Stimulated activated CD4-positive, alpha-beta T cell treated with anti-CD3 and anti-CD28 coated beads, Interleukin-1b, Interleukin-23, amount 100 ng/mL, for 24 hours (primary cell): ENCODE measurements at regions not wholly inside any gene's neighbourhood (a gene's known extent, or its start where the extent isn't known, plus 50 kb on each side); places are given as distances from the start of the nearest gene placed in this dataset.
A peak's percentile ranks its signal among the peaks of the same experiment; 100 is the strongest.

ENCODE experiments used
- DNase-seq, 4 experiments: peaks; one replicate each; pipeline ENCODE4 v3.0.0-alpha.2; 2020; ENCODE audit warnings: low read depth in 4 of 4, low spot score in 1 of 4

DNA sequence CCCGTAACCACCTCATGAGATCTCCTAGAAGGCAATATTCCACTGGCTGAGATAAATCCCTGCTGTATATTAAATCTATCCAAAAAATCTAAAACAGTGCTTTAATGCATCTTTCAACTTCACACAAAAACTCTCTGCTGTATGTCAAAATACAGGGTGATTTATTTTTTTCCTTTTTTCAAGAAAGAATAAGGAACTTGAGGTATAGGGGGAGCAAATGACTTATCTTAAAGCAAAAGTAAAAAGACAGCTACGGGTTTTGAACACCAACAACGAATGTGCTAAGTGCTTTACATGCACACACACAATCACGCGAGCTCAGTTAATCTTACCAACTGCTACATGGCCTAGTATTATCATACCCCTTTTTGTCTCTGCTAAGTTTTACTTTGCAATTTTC lies 168.9 kb upstream of the PHF14 start:
- no peak for DNase-seq

DNA sequence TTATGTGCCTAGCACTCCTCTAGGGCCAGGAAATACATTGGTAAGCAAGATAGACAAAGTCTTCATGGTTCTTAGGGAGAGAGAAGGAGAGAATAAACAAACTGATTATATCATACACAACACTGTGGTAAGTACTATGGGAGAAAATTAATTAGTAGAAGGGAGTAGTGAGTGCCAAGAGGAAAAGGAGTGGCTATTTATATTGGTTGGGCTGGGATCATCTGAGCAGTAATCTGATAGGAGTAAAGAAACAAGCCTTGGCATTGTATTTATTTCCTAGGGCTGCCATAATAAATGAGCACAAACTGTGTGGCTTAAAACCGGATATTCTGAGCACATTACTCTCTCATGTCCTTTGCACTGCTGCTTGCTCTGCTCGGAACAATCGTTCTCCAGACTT lies 158.1 kb upstream of the PHF14 start:
- no peak for DNase-seq

DNA sequence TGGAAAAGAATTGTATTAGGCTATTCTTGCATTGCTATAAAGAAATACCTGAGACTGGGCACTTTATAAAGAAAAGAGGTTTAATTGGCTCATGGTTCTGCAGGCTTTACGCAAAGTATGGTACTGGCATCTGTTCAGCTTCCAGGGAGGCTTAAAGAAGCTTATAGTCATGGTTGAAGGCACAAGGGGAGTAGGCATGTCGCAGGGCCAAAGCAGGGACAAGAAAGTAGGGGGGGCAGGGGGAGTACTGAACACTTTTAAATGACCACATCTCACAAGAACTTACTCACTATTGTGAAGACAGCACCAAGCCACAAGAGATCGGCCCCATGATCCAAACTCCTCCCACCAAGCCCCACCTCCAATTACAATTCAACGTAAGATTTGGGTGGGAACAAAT lies 152.5 kb upstream of the PHF14 start:
- no peak for DNase-seq

DNA sequence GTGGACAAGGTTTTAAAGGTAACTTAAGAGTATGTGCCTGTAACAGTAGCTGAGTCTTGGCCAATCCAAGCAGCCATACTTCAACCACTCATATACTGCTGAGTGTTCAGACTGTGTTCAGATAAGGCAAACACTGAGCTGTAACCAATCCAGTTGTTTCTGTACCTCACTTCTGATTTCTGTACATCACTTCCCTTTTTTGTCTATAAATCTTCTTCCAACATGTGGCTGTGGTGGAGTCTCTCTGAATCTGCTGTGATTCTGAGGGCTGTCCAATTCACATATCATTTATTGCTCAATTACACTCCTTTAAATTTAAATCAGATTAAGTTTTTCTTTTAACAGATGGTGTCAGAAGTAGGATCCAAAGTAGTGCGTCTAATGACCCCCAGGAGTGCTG lies 149.5 kb upstream of the PHF14 start:
- no peak for DNase-seq

DNA sequence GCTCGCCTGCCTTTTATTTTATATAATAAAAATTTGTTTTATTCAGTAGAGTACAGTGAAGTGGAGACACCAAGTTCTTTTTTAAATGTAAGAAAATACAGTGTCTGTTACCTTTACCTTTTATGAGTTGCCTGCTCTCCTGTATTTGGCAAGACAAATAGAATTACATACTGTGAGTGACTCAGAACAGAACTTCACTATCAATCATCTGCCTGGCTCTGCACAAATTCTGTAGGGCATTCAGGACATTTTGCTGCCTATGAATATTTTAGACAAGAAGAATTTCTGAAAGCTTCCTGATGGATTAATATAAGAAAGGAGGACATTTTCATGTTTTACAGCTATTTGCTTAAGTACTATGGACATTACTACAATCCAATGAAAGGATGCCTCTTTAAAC lies 135.4 kb upstream of the PHF14 start:
- DNase-seq: no peak

DNA sequence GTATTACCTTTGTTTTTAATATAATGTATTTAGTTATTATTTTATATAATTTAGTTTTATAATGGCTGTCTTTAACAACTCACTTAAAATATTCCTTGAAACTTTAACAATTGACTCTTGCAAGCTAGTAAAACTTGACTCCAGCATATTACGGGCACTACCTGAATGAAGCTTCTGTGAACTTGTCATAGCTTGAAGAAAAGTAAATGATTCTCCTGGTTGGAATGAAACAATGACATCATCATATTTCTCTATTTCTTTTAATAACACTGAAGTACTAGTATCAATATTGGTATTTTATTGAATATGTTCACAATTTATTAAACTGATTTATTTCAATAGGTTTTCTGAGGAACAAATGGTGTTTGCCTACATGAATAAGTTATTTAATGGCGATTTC lies 128.4 kb upstream of the PHF14 start:
- DNase-seq: no peak

DNA sequence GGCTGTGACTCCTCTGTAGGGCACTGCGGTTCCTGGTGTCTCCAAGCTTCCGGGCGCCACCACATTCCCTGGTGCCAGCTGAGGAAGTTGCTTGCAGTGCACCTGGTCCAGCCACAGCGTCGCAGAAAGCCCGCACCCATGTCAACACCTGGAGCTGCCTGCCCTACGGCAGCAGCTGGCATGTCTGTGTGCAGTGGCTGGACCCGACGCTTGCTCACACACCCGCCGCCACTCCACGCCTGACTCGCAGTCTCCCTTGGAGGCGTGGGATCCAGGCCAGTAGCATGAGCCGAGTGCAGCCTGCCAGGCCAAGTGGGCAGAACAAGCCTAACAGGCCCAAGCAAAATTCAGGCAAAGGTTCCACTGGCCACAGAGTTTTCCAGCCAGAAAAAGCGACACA lies 118.1 kb upstream of the PHF14 start:
- DNase-seq: no peak

DNA sequence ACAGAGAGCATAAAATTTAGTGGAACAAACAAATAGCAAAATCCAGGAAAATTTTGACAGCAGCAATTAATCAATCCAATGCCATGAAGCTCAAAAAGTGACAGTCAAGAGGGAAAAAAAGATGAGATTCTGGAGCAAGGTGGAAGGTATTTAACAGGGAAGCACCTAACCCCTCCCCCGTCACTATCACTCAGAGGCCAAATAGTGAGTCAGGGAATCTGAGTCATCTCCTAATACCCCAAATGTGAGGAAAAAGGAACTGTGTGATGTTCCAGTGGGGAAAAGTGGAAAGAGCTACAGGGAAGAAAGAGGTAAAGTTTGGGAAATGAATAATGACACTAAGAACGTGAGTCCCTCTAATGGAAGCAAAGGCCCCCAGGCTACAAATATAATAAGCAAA lies 113.2 kb upstream of the PHF14 start:
- no peak for DNase-seq

DNA sequence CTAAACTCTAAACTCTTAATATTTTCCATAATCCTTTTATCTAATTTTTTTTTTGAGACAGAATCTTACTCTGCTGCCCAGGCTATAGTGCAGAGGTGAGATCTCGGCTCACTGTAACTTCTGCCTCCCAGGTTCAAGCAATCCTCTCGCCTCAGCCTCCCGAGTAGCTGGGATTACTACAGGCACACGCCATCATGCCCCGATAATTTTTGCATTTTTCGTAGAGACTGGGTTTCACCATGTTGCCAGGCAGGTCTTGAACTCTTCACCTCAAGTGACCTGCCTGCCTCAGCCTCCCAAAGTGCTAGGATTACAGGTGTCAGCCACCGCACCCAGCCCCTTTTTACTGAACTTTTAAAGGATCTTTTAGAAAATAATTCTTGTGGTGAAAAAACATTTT lies 110.2 kb upstream of the PHF14 start:
- no peak for DNase-seq

DNA sequence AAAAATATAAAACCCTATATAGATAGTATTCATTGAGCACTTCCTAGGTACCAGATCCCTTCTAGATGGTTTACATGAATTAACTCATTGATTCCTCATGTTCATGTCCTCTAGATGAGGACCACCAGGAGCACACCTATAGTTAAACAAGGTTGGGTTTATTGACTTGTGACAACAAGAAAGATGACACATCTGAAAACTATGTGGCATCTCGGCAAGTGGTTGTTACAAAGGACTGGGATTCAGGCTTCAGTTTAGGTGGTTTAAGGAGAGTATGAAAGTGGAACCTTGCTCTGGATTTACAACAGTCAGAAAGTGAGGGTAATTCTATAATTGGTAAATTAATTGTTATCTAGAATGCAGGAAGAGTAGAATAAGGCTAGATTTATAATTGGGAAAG lies 99.0 kb upstream of the PHF14 start:
- DNase-seq: no peak

DNA sequence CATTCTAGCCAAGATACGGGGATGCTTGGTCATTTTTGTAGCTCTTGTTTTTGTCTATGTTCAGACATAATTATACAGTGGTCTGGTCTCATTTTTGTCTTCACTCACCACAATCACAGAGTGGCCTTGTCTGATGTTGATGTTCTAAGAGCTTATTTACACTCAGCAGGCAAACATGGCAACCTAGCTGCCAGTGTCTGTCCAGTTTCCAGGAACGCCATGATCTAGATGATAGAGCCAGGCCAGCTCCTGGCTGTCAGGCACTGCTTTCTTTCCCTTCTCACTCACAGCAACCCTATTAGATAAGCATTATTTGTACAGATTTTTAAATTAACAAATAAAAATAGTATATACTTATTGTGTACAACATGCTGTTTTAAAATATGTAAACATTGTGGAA lies 98.6 kb upstream of the PHF14 start:
- no peak for DNase-seq

DNA sequence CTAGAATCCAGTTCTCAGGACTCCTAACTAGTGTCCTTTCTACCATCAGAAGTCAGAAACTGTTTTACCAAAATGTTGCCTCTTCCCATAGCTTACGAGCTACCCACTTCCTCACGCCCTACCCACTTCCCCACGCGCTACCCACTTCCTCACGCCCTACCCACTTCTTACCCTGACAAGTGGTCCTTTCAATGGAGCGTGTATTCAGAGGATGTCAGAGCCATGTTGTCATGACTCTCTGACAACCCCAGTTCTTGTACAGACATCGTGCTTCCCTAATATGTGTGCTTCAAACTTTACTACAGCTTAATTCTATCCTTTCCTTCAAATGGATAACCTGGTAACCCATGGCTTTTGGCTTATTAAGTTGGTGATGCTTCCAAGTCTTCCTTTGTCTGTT lies 84.8 kb upstream of the PHF14 start:
- DNase-seq: no peak

DNA sequence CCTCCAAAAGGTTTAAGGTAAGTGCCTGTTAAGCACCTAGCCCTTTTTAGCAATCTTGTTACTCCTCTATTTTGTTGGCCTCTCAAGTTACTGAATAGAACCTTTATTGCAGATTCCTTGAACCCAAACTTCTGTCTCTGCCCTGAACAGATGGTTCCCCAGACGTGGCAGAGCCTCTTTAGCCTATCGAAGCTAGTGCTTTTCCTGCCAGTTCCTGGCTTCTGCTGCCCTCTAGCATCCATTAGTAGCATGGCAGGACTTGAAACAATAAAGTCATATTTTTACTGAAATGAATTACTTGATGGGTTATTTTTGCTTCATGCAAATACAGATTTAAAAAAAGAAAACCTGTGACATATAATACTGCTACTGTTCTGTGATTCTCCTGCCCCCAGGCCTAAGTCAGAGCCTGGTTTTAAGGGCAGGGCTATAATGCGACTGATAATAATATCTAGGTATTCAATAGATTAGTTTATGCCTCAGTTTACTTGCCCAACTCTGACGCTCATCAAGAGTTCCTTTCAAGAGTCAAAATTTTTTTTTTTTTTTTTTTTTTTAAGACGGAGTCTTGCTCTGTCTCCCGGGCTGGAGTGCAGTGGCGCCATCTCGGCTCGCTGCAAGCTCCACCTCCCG lies 84.3 kb upstream of the PHF14 start:
- peak in 3 of 4 experiments; percentile 1 to 20 (median 12) for DNase-seq

DNA sequence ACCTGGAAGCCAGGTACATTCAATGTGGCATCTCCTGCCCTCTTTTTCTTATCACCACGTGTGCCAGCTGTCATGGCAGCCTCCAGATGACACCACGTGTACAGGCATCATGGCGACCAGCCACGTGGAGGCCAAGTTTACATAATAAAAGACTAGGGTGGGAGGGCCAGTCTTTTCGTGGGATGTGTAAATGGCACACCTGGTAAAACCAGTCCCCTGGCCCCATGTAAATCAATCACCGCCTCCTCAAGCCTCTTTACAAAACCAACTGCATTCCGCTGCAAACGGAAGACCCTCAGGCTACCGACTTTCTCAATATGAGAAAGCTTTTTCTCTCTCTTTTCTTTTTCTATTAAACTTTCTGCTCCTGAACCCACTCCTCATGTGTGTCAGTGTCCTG lies 65.1 kb upstream of the PHF14 start:
- no peak for DNase-seq

DNA sequence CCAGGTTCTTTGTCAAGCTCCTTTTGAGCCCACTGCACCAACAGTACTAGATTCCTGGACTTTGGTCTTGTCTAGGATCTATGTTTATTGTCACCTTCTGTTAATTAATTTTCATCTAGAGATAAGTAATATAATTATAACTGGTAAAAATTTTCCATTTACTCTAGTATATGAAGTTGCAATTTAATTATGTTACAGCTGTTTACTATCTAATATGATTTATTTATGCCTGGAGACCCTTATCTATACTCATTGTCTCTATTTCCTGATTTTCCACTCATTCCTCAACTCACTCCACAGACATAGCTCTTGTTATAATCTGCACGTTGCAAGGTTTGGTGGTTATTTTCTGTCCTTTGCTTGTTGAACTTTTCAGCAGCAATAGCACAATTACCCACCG lies 63.2 kb upstream of the PHF14 start:
- DNase-seq: no peak

DNA sequence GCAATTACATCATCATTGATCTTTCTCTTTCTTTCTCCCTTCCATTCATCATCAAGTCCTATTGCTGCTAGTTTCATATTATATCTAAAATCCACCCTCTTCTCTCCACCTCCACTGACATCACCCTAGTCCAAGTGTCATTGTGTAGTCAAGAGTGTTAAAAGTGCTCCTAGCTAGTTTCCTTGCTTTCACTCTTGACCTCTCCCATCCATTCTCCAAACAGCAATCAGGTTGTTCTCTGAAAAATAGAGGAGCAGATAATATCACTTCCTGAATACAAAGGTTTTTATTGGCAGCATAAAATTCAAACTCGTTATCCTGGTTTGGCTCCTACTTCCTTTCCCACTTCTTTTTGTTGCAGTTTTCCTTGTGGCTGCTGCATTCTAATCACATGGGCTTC lies 61.6 kb upstream of the PHF14 start:
- DNase-seq: no peak

DNA sequence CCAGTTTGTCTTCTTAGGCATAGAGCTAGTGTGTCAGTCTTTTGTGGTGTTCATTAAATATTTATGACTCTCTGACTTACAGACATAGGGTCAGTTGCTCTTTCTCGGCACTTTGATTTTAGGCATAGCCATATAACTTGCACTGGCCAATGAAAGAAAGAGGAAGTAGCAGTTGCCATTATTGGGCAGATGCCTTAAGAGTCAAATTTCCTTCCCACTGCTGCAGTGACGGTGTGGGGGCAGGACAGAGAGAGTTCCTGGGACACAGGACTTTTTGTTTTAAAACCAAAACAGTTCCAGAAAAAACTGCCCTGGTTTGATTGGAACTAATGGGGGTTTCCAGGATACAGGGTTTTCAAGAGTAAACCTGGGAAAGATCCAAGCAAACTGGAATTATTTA lies 60.2 kb upstream of the PHF14 start:
- no peak for DNase-seq

DNA sequence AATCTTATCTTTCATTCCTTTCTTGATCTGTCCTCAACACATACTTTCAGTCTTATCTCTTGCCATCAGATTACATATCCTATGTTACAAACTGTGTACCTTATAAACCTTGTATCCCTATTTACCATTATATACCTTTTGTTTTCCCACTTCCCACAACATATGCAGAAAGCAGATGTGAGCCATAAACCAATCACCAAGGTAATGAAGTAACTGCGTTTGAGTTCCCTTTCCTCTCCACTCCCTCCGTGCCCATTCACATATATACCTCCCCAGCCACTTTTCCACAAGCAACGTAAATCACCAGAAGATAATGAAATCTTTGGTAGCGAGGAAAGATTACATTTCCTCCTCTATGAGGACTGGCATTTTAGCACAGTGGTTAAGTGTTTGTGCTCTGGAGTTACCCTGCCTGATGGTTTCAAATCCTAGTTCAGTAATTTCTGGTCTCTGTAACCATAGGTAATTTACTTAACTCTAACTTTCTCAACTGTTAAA lies 55.5 kb upstream of the PHF14 start:
- DNase-seq: no peak

DNA sequence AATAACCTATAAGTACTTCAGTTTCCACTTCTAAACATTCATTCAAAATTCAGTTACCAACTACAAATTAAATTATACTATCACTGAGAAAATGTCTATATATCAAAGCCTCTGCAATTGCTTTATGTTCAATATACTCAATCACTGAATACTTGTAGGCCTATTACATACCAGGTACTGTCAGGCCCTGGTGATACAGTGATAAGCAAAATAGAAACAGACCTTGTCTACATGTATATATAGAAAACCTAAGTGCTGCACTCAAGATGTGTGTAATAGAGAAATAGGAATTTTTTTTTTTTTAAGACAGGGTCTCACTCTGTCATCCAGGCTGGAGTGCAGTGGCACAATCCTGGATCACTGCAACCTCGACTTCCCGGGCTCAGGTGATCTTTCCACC lies 53.7 kb upstream of the PHF14 start:
- DNase-seq: no peak
